A673 (cell line): ENCODE measurements at regions not wholly inside any gene's neighbourhood (a gene's known extent, or its start where the extent isn't known, plus 50 kb on each side); places are given as distances from the start of the nearest gene placed in this dataset.

ENCODE experiments used
- BruUV-seq: library from RNA; stranded (reverse); fragments of 400-500 nt; replicated peaks from 2 replicates; lab custom pipeline; 2021; lab: Mats Ljungman, UMichigan
- CTCF ChIA-PET: fragments of 300-600 bp; sonication (Branson Sonifier 250); formaldehyde crosslinking; loops from one replicate; lab custom pipeline; 2022; ENCODE audit warnings: antibody characterized with exemption; lab: Charles Lee
- POLR2A ChIA-PET: fragments of 300-600 bp; sonication (Branson Sonifier 250); formaldehyde crosslinking; loops from one replicate; lab custom pipeline; 2022; ENCODE audit warnings: antibody characterized with exemption; ENCODE audit not compliant: low non-redundant PET; lab: Charles Lee
- DNase-seq: peaks from one replicate; pipeline ENCODE4 v3.0.0-alpha.2; 2015; ENCODE audit warnings: low spot score
- H3K27ac ChIP-seq: fragments of 200-600 bp; sonication (generic); 2 replicates; pipeline ENCODE4 v1.5.1; 2016; ENCODE audit warnings: mixed run types, low read depth, mild to moderate bottlenecking, mixed read lengths, antibody characterized with exemption, low read length; ENCODE audit not compliant: poor library complexity, severe bottlenecking
- H3K27me3 ChIP-seq: fragments of 200-600 bp; sonication (generic); replicated peaks from 2 replicates; pipeline ENCODE4 v1.6.1; 2017; ENCODE audit warnings: mixed run types, low read depth, mild to moderate bottlenecking, mixed read lengths, antibody characterized with exemption, low read length; ENCODE audit not compliant: insufficient read depth, poor library complexity
- H3K36me3 ChIP-seq: fragments of 200-600 bp; sonication (generic); 2 replicates; pipeline ENCODE4 v1.6.1; 2016; ENCODE audit warnings: mixed run types, mild to moderate bottlenecking, mixed read lengths, antibody characterized with exemption, low read length; ENCODE audit not compliant: insufficient read depth, poor library complexity, severe bottlenecking
- H3K4me1 ChIP-seq: fragments of 200-600 bp; sonication (generic); 2 replicates; pipeline ENCODE4 v1.6.1; 2017; ENCODE audit warnings: mixed run types, mild to moderate bottlenecking, mixed read lengths, antibody characterized with exemption, low read length; ENCODE audit not compliant: insufficient read depth, poor library complexity, severe bottlenecking
- H3K4me3 ChIP-seq: fragments of 200-600 bp; sonication (generic); 2 replicates; pipeline ENCODE4 v1.5.1; 2016; ENCODE audit warnings: low read depth, mixed run types, mild to moderate bottlenecking, mixed read lengths, low read length; ENCODE audit not compliant: poor library complexity, severe bottlenecking
- H3K9me3 ChIP-seq: fragments of 200-600 bp; sonication (generic); 2 replicates; pipeline ENCODE4 v1.6.1; 2016; ENCODE audit warnings: mixed run types, low read depth, mild to moderate bottlenecking, mixed read lengths, antibody characterized with exemption, low read length; ENCODE audit not compliant: poor library complexity, severe bottlenecking
- EZH2 ChIP-seq: fragments of 200-600 bp; sonication (generic); IDR thresholded peaks from 2 replicates; pipeline ENCODE4 v1.6.1; 2017; ENCODE audit warnings: borderline replicate concordance, low read depth, mild to moderate bottlenecking, mixed read lengths, antibody characterized with exemption, low read length; ENCODE audit not compliant: poor library complexity, severe bottlenecking
- intact Hi-C: fragments of 100-400 bp; cut with micrococcal nuclease; formaldehyde crosslinking; loops from one replicate; pipeline ENCODE4 v1.10.0; 2022; ENCODE audit not compliant: unreplicated experiment
- TF ChIP-seq, protein P1 (sequence below): fragments of 300-800, 200-600 bp; sonication (generic); conservative IDR thresholded peaks from 2 replicates; pipeline ENCODE4 v1.5.1; 2017; ENCODE audit warnings: low read depth, mild to moderate bottlenecking, antibody characterized with exemption, low read length, moderate library complexity, mixed read lengths

DNA sequence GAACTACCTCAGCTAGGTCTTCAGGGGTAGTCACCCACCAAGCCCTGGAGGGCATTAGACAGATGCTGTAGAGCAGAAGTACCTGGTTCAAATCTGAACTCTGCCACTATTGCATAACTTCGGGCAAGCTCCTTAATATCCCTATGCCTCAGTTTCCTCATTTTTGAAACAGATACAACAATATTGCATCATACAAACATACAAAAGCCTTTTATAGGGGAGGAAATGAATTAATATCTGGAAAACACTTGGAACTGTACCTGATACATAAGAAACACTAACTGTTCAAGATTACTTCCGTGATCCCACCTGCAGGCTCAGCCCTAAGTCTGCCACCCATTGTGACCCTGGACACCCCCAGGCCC lies 166.1 kb downstream of the EFNB1 start:
- no peak for DNase-seq
- intact Hi-C loops: no loop called here

DNA sequence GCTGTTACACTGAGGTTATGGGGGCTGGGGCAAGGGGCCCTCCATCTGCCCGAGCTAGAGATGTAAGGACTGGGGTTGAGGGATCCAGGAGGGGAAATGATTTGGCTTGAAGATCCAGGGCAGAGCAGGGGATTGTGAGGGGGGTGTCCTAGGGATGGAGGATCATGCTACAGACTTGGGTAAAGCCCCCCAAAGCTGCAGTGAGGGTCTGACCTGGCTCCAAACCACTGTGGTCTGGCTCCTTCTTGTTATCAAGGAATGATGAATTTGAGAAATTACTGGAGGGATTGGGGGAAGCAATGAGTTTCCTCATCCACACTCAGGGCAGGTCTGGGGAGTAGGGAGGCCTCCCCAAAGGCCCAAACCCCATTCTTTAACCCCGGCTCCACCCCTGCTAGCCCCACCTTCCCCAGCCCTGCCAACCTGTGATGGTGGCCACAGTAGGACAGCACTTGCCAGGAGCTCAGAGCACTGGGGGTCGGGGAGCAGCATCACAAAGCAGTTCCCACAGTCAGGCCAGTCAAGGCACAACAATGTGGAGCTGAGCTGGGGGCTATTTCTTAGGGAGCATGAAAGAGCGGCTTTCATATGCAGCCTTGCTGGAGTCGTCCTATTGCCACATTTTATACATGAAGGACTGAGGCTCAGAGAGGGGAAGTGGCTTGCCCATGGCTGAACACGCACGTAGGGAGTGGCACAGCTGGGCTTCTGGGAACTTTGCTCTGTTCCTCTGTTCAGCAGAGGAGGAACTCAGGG lies 165.5 kb downstream of the EFNB1 start:
- intact Hi-C loops: no loop called here
- CTCF ChIA-PET: no interaction called here

More for the DNA sequence above, 166.1 kb downstream of the EFNB1 start:
- ChIA-PET CTCF (no interaction called here), POLR2A (no interaction called here)
- BruUV-seq: no TSS peak
- H3K27ac ChIP-seq: no peak overlapping the region
- H3K4me1 ChIP-seq: no peaks in the 10 kb centered on the region
- H3K9me3 ChIP-seq: no peaks in the 10 kb centered on the region
- TF ChIP-seq, protein P1, sequence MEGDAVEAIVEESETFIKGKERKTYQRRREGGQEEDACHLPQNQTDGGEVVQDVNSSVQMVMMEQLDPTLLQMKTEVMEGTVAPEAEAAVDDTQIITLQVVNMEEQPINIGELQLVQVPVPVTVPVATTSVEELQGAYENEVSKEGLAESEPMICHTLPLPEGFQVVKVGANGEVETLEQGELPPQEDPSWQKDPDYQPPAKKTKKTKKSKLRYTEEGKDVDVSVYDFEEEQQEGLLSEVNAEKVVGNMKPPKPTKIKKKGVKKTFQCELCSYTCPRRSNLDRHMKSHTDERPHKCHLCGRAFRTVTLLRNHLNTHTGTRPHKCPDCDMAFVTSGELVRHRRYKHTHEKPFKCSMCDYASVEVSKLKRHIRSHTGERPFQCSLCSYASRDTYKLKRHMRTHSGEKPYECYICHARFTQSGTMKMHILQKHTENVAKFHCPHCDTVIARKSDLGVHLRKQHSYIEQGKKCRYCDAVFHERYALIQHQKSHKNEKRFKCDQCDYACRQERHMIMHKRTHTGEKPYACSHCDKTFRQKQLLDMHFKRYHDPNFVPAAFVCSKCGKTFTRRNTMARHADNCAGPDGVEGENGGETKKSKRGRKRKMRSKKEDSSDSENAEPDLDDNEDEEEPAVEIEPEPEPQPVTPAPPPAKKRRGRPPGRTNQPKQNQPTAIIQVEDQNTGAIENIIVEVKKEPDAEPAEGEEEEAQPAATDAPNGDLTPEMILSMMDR: no peak
- no peak for TF ChIP-seq EZH2
- H3K4me3 ChIP-seq: no peak overlapping the region
- no peaks in the 10 kb centered on the region for H3K36me3 ChIP-seq
- H3K27me3 ChIP-seq: no peaks in the 10 kb centered on the region

DNA sequence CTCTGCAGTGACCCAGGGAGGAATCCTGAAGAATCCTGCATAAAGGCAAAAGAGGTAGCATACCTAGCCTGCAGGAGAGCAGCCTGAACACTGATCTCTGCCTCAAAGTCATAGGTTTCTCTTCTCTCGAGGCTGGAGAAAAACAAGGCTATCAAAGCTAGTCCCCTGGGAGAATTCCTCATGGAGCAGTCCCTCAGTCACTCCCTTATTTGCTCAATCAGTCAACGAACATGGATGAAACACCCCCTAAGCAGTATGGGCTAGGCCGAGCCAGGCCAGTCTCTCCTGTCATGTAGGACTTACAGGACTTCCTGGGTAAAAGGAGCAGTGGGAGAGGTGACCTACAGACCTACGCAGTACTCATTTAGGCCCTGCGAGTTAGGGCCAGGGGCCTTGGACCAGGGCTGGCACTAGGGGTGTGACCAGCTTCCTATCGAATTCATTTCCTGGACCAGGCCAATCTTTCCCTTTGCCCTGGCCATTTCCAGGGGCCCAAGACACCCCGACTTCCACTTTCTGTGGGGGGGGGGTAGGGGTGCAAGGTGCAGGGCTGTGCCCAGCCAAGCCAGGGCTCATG lies 164.1 kb downstream of the EFNB1 start:
- ChIA-PET POLR2A (no interaction called here), CTCF (interaction anchor here (0.6 to 0.7 kb wide), 2 partner anchors 28 to 742 kb away, joined by 6 to 13 read pairs; no protein-coding TSS in a partner anchor)
- Histone ChIP-seq H3K9me3 (no peaks in the 10 kb centered on the region), H3K4me3 (no peak overlapping the region), H3K27me3 (no peaks in the 10 kb centered on the region), H3K4me1 (no peaks in the 10 kb centered on the region), H3K36me3 (no peaks in the 10 kb centered on the region), H3K27ac (no peak overlapping the region)
- TF ChIP-seq EZH2: no peak
- TF ChIP-seq, protein P1: no peak
- no TSS peak for BruUV-seq
- DNase-seq: no peak
- intact Hi-C loops: no loop called here

More for the DNA sequence above, 165.5 kb downstream of the EFNB1 start:
- no peaks in the 10 kb centered on the region for H3K9me3 ChIP-seq
- no peak overlapping the region for H3K27ac ChIP-seq
- H3K4me3 ChIP-seq: no peak overlapping the region
- no peak for DNase-seq
- TF ChIP-seq EZH2: no peak
- TF ChIP-seq, protein P1: no peak
- POLR2A ChIA-PET: no interaction called here
- H3K36me3 ChIP-seq: no peaks in the 10 kb centered on the region
- no peaks in the 10 kb centered on the region for H3K27me3 ChIP-seq
- no peaks in the 10 kb centered on the region for H3K4me1 ChIP-seq
- BruUV-seq: no TSS peak
